Fibroblast of gingiva (primary cell): ENCODE measurements at regions not wholly inside any gene's neighbourhood (a gene's known extent, or its start where the extent isn't known, plus 50 kb on each side); places are given as distances from the start of the nearest gene placed in this dataset.

ENCODE experiments used
- DNase-seq: peaks from one replicate; pipeline ENCODE4 v3.0.0-alpha.2; 2011; ENCODE audit warnings: low read depth

- DNase-seq: no peak
Measured at GRCh38 chrX:69110116-69110530, 55.1 kb downstream of the PJA1 start.

GRCh38 chrX:69109706-69110105 lies 55.5 kb downstream of the PJA1 start:
- peak; percentile 2 for DNase-seq

- DNase-seq: no peak
Measured at GRCh38 chrX:69109036-69109663, 56.1 kb downstream of the PJA1 start.

GRCh38 chrX:69107747-69108401 lies 57.4 kb downstream of the PJA1 start:
- DNase-seq: no peak

GRCh38 chrX:69107231-69107739 lies 58.0 kb downstream of the PJA1 start:
- DNase-seq: no peak

GRCh38 chrX:69104756-69105434 lies 60.4 kb downstream of the PJA1 start:
- DNase-seq: no peak

GRCh38 chrX:69103539-69103938 lies 61.7 kb downstream of the PJA1 start:
- DNase-seq: no peak

- DNase-seq: no peak
Measured at GRCh38 chrX:69102612-69103194, 62.5 kb downstream of the PJA1 start.

GRCh38 chrX:69101683-69102251 lies 63.5 kb downstream of the PJA1 start:
- no peak for DNase-seq

GRCh38 chrX:69100478-69100877 lies 64.8 kb downstream of the PJA1 start:
- DNase-seq: no peak

GRCh38 chrX:69097451-69098236 lies 67.6 kb downstream of the PJA1 start:
- DNase-seq: no peak

- DNase-seq: no peak
Measured at GRCh38 chrX:69096963-69097362, 68.3 kb downstream of the PJA1 start.

- DNase-seq: no peak
Measured at GRCh38 chrX:69094977-69095669, 70.1 kb downstream of the PJA1 start.

- DNase-seq: peak; percentile 36
Measured at GRCh38 chrX:69093960-69094871, 71.0 kb downstream of the PJA1 start.

GRCh38 chrX:69090022-69090421 lies 75.2 kb downstream of the PJA1 start:
- DNase-seq: no peak

GRCh38 chrX:69089203-69089602 lies 76.0 kb downstream of the PJA1 start:
- no peak for DNase-seq

- no peak for DNase-seq
Measured at GRCh38 chrX:69088171-69088938, 76.9 kb downstream of the PJA1 start.

- no peak for DNase-seq
Measured at GRCh38 chrX:69085826-69086225, 79.4 kb downstream of the PJA1 start.

- no peak for DNase-seq
Measured at GRCh38 chrX:69085151-69085550, 80.1 kb downstream of the PJA1 start.
